ENCODE measurements at regions not wholly inside any gene's neighbourhood (a gene's known extent, or its start where the extent isn't known, plus 50 kb on each side); places are given as distances from the start of the nearest gene placed in this dataset.

GRCh38 chr17:34464812-34465211, 101.8 kb upstream of the CCL1 start:
- TF ChIP-seq CTCF (IDR thresholded peaks at IDR 0.05) (no peak), POLR2A (IDR thresholded peaks at IDR 0.05) (no peak), POLR2AphosphoS5 (IDR thresholded peaks at IDR 0.05; ENCODE audit: insufficient read depth in 1 of 2, low read depth in 1 of 2) (no peak)

Data from vagina (tissue), 2 donors.